Tibial nerve (tissue), 4 donors: ENCODE measurements at regions not wholly inside any gene's neighbourhood (a gene's known extent, or its start where the extent isn't known, plus 50 kb on each side); places are given as distances from the start of the nearest gene placed in this dataset.

Experiments used
- CTCF ChIP-seq, 5 experiments: fragments of 200-600 bp in 3 of 5; fragments of 450-650 bp in 2 of 5; sonication (generic) in 3 of 5; IDR thresholded peaks; one replicate each; pipeline ENCODE4 v1.5.1; 2016 to 2019; ENCODE audit warnings: antibody characterized with exemption in 5 of 5, mild to moderate bottlenecking in 3 of 5, moderate library complexity in 2 of 5
- EP300 ChIP-seq, 2 donors: sonication (generic); formaldehyde crosslinking; IDR thresholded peaks; one replicate each; pipeline ENCODE4 v1.6.1; 2017; ENCODE audit warnings: antibody characterized with exemption in 2 of 2, mild to moderate bottlenecking in 1 of 2
- POLR2A ChIP-seq, 2 donors: fragments of 450-650 bp; IDR thresholded peaks; one replicate each; pipeline ENCODE4 v1.6.1; 2017; ENCODE audit warnings: antibody characterized with exemption in 2 of 2, mild to moderate bottlenecking in 2 of 2, moderate library complexity in 2 of 2

DNA sequence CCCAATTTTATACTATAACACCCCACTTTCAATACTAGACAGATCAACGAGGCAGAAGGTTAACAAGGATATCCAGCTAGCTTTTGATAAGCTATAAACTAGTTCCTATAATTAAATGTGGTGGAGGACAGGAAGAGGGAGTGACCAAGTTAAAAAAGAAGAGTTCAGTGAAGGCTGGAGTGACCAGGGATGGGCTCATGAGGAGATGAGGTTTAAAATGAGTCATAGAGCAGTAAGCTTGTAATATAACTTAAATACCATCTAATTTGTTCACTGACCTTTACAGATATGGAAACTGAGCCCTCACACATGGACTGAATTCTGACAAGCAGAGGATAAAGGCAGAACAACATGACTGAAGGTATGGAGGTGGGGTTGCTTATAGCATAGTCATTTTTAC lies 284.5 kb downstream of the SPATA31D1 start:
- TF ChIP-seq CTCF (IDR thresholded peaks at IDR 0.05) (no peak), POLR2A (IDR thresholded peaks at IDR 0.05) (no peak), EP300 (IDR thresholded peaks at IDR 0.05) (no peak)
